Mesenchymal stem cell (in vitro differentiated cells and primary cell): ENCODE measurements at regions not wholly inside any gene's neighbourhood (a gene's known extent, or its start where the extent isn't known, plus 50 kb on each side); places are given as distances from the start of the nearest gene placed in this dataset.

ENCODE experiments used
- DNase-seq: peaks from one replicate; pipeline ENCODE4 v3.0.0-alpha.2; 2013
- H2AFZ ChIP-seq: one replicate; pipeline ENCODE4 v1.6.1; 2013; ENCODE audit warnings: low read depth, mild to moderate bottlenecking, control low read depth, inconsistent platforms, low read length, moderate library complexity
- H2AK5ac ChIP-seq: 2 replicates; pipeline ENCODE4 v1.6.1; 2013; ENCODE audit warnings: low read length, moderate library complexity, mild to moderate bottlenecking, inconsistent platforms; ENCODE audit not compliant: severe bottlenecking
- H2BK120ac ChIP-seq: one replicate; pipeline ENCODE4 v1.6.1; 2013; ENCODE audit warnings: low read depth, mild to moderate bottlenecking, inconsistent platforms, low read length, moderate library complexity
- H2BK12ac ChIP-seq, 2 experiments: one replicate each; pipeline ENCODE4 v1.6.1; 2013; ENCODE audit warnings: inconsistent platforms in 2 of 2, low read length in 2 of 2, mild to moderate bottlenecking in 2 of 2, moderate library complexity in 2 of 2, control low read depth in 1 of 2
- H2BK15ac ChIP-seq: one replicate; pipeline ENCODE4 v1.6.1; 2013; ENCODE audit warnings: mild to moderate bottlenecking, low read depth, inconsistent platforms; ENCODE audit not compliant: poor library complexity, severe bottlenecking
- H2BK5ac ChIP-seq: 2 replicates; pipeline ENCODE4 v1.6.1; 2013; ENCODE audit warnings: low read depth, mild to moderate bottlenecking, low read length, control low read depth, inconsistent platforms; ENCODE audit not compliant: poor library complexity, severe bottlenecking
- H3K14ac ChIP-seq, 2 experiments: one replicate each; pipeline ENCODE4 v1.6.1; 2013; ENCODE audit warnings: inconsistent platforms in 2 of 2, low read length in 2 of 2, control low read depth in 1 of 2, mild to moderate bottlenecking in 1 of 2, moderate library complexity in 1 of 2
- H3K18ac ChIP-seq, 2 experiments: one replicate each; pipeline ENCODE4 v1.6.1; 2013; ENCODE audit warnings: inconsistent platforms in 2 of 2, low read length in 2 of 2, control low read depth in 1 of 2, low read depth in 1 of 2, mild to moderate bottlenecking in 1 of 2
- H3K23ac ChIP-seq, 2 experiments: one replicate each; pipeline ENCODE4 v1.6.1; 2013; ENCODE audit warnings: inconsistent platforms in 2 of 2, low read length in 2 of 2, mild to moderate bottlenecking in 2 of 2, moderate library complexity in 2 of 2, control low read depth in 1 of 2
- H3K27ac ChIP-seq: 2 replicates; pipeline ENCODE4 v1.5.1; 2013; ENCODE audit warnings: mild to moderate bottlenecking, moderate library complexity, low read length, control low read depth, inconsistent platforms; ENCODE audit not compliant: poor library complexity, severe bottlenecking
- H3K27me3 ChIP-seq, 2 experiments: 2 replicates each; pipeline versions ENCODE4 v1.6.1 to v1.7.0; 2013; ENCODE audit warnings: low read length in 2 of 2, mild to moderate bottlenecking in 2 of 2, moderate library complexity in 2 of 2, control low read depth in 1 of 2, inconsistent platforms in 1 of 2; ENCODE audit not compliant: control insufficient read depth in 1 of 2, insufficient read depth in 1 of 2
- H3K36me3 ChIP-seq, 2 experiments: 2 replicates each; pipeline versions ENCODE4 v1.6.1 to v1.7.0; 2013; ENCODE audit warnings: low read length in 2 of 2, control low read depth in 1 of 2, inconsistent platforms in 1 of 2, low read depth in 1 of 2, mild to moderate bottlenecking in 1 of 2; ENCODE audit not compliant: insufficient read depth in 2 of 2, control insufficient read depth in 1 of 2
- H3K4ac ChIP-seq, 2 experiments: one replicate each; pipeline ENCODE4 v1.6.1; 2013; ENCODE audit warnings: inconsistent platforms in 2 of 2, low read length in 2 of 2, mild to moderate bottlenecking in 2 of 2, moderate library complexity in 2 of 2, control low read depth in 1 of 2, low read depth in 1 of 2
- H3K4me1 ChIP-seq: 2 replicates; pipeline ENCODE4 v1.6.1; 2013; ENCODE audit warnings: low read depth, low read length, control low read depth; ENCODE audit not compliant: control insufficient read depth, insufficient read depth
- H3K4me2 ChIP-seq: 2 replicates; pipeline ENCODE4 v1.6.1; 2013; ENCODE audit warnings: low read length, mild to moderate bottlenecking, inconsistent platforms; ENCODE audit not compliant: poor library complexity, severe bottlenecking
- H3K4me3 ChIP-seq, 2 experiments: 2 replicates each; pipeline versions ENCODE4 v1.5.1 to v1.7.0; 2013; ENCODE audit warnings: low read length in 2 of 2, mild to moderate bottlenecking in 2 of 2, control low read depth in 1 of 2, low read depth in 1 of 2; ENCODE audit not compliant: insufficient read depth in 1 of 2
- H3K79me1 ChIP-seq: replicated peaks from 2 replicates; pipeline ENCODE4 v1.6.1; 2013; ENCODE audit warnings: mild to moderate bottlenecking, control low read depth, low read length, inconsistent platforms; ENCODE audit not compliant: poor library complexity, severe bottlenecking
- H3K9ac ChIP-seq: 2 replicates; pipeline ENCODE4 v1.7.0; 2013; ENCODE audit warnings: mild to moderate bottlenecking, low read length, moderate library complexity
- H3K9me3 ChIP-seq: 2 replicates; pipeline ENCODE4 v1.7.0; 2013; ENCODE audit warnings: mild to moderate bottlenecking, low read length; ENCODE audit not compliant: control insufficient read depth
- H4K8ac ChIP-seq: one replicate; pipeline ENCODE4 v1.6.1; 2013; ENCODE audit warnings: inconsistent platforms, mild to moderate bottlenecking, low read length, moderate library complexity
- H4K91ac ChIP-seq: one replicate; pipeline ENCODE4 v1.6.1; 2013; ENCODE audit warnings: mild to moderate bottlenecking, low read length, inconsistent platforms
- WGBS: methylation state at CpG from one replicate; pipeline ENCODE4 v1.1.7; 2013; ENCODE audit warnings: mixed read lengths; 5-methylcytosine and 5-hydroxymethylcytosine counted together

GRCh38 chr16:60230666-60231065 is 1496.5 kb upstream of the GOT2 start:
- no peak overlapping the region for H3K23ac ChIP-seq
- no peak overlapping the region for H3K14ac ChIP-seq
- H3K9me3 ChIP-seq = peaks cover 7% of the 10 kb centered on the region
- no peak overlapping the region for H3K27ac ChIP-seq
- H3K79me1 ChIP-seq = no peaks in the 10 kb centered on the region
- no peak overlapping the region for H3K4me2 ChIP-seq
- WGBS = 68% methylated on average over 3 of the region's 4 CpGs
- no peak overlapping the region for H4K91ac ChIP-seq
- H2BK12ac ChIP-seq = no peak overlapping the region
- H3K4ac ChIP-seq = no peak overlapping the region
- H3K4me1 ChIP-seq = no peaks in the 10 kb centered on the region
- no peak overlapping the region for H4K8ac ChIP-seq
- no peak overlapping the region for H2AFZ ChIP-seq
- H2BK15ac ChIP-seq = no peak overlapping the region
- no peak overlapping the region for H3K9ac ChIP-seq
- H3K36me3 ChIP-seq = no peaks in the 10 kb centered on the region
- H2BK120ac ChIP-seq = no peak overlapping the region
- H2AK5ac ChIP-seq = no peak overlapping the region
- DNase-seq = no peak
- no peak overlapping the region for H3K4me3 ChIP-seq
- peaks cover 0 to 4% of the 10 kb centered on the region in 2 experiments for H3K27me3 ChIP-seq
- no peak overlapping the region for H3K18ac ChIP-seq
- no peak overlapping the region for H2BK5ac ChIP-seq

- no peak overlapping the region for H3K4me3 ChIP-seq
- H3K79me1 ChIP-seq = no peaks in the 10 kb centered on the region
- H2BK15ac ChIP-seq = no peak overlapping the region
- H2AK5ac ChIP-seq = no peak overlapping the region
- no peak overlapping the region for H2BK120ac ChIP-seq
- no CpG with 5 or more reads among the region's 2 CpGs for WGBS
- H3K36me3 ChIP-seq = no peaks in the 10 kb centered on the region
- no peak overlapping the region for H3K27ac ChIP-seq
- no peak overlapping the region for H4K8ac ChIP-seq
- no peak overlapping the region for H2BK12ac ChIP-seq
- no peaks in the 10 kb centered on the region for H3K4me1 ChIP-seq
- DNase-seq = no peak
- no peak overlapping the region for H2AFZ ChIP-seq
- H3K4ac ChIP-seq = no peak overlapping the region
- H3K27me3 ChIP-seq = peaks cover 0 to 4% of the 10 kb centered on the region in 2 experiments
- H3K9me3 ChIP-seq = no peaks in the 10 kb centered on the region
- H3K23ac ChIP-seq = no peak overlapping the region
- H3K18ac ChIP-seq = no peak overlapping the region
- H3K4me2 ChIP-seq = no peak overlapping the region
- H3K9ac ChIP-seq = no peak overlapping the region
- no peak overlapping the region for H2BK5ac ChIP-seq
- H3K14ac ChIP-seq = no peak overlapping the region
- no peak overlapping the region for H4K91ac ChIP-seq
Observed at GRCh38 chr16:60225541-60225940, 1491.4 kb upstream of the GOT2 start.

GRCh38 chr16:60217787-60218186 is 1483.7 kb upstream of the GOT2 start:
- no peak for DNase-seq
- WGBS = 65% methylated on average over 7 of the region's 7 CpGs
- Histone ChIP-seq H3K9ac (no peak overlapping the region), H2BK15ac (no peak overlapping the region), H3K27ac (no peak overlapping the region), H3K79me1 (no peaks in the 10 kb centered on the region), H3K4me3 (no peak overlapping the region), H3K4ac (no peak overlapping the region), H3K23ac (no peak overlapping the region), H2BK12ac (no peak overlapping the region), H2BK5ac (no peak overlapping the region), H3K4me1 (no peaks in the 10 kb centered on the region), H2BK120ac (no peak overlapping the region), H3K36me3 (no peaks in the 10 kb centered on the region), H3K18ac (no peak overlapping the region), H4K91ac (no peak overlapping the region), H3K9me3 (no peaks in the 10 kb centered on the region), H3K4me2 (no peak overlapping the region), H3K27me3 (no peaks in the 10 kb centered on the region), H2AFZ (no peak overlapping the region), H2AK5ac (no peak overlapping the region), H3K14ac (no peak overlapping the region), H4K8ac (no peak overlapping the region)

GRCh38 chr16:60214311-60214710 is 1480.2 kb upstream of the GOT2 start:
- Histone ChIP-seq H2BK12ac (no peak overlapping the region), H2BK5ac (no peak overlapping the region), H3K4me3 (no peak overlapping the region), H2BK120ac (no peak overlapping the region), H3K4ac (no peak overlapping the region), H3K27ac (no peak overlapping the region), H3K79me1 (no peaks in the 10 kb centered on the region), H3K4me2 (no peak overlapping the region), H4K8ac (no peak overlapping the region), H3K9me3 (peaks cover 3% of the 10 kb centered on the region), H3K14ac (no peak overlapping the region), H2AK5ac (no peak overlapping the region), H4K91ac (no peak overlapping the region), H3K9ac (no peak overlapping the region), H2AFZ (no peak overlapping the region), H3K23ac (no peak overlapping the region), H3K36me3 (no peaks in the 10 kb centered on the region), H3K27me3 (no peaks in the 10 kb centered on the region), H3K4me1 (no peaks in the 10 kb centered on the region), H3K18ac (no peak overlapping the region), H2BK15ac (no peak overlapping the region)
- no peak for DNase-seq
- WGBS = no CpG with 5 or more reads among the region's 1 CpG
